Chondrocyte (in vitro differentiated cells): ENCODE measurements at regions not wholly inside any gene's neighbourhood (a gene's known extent, or its start where the extent isn't known, plus 50 kb on each side); places are given as distances from the start of the nearest gene placed in this dataset.
"Not testable (repeated sequence)": the region's sequence is repeated elsewhere in the genome, so short reads cannot be mapped to it uniquely, and the experiment has no call there.

Source experiments
- DNase-seq: peaks from one replicate; pipeline ENCODE4 v3.0.0; 2021; ENCODE audit warnings: mixed read lengths, low spot score
- H3K27ac Mint-ChIP-seq: one replicate; pipeline ENCODE4 v1.8.0; 2021; ENCODE audit warnings: mild to moderate bottlenecking, moderate library complexity, mixed read lengths; ENCODE audit not compliant: unreplicated experiment
- H3K27me3 Mint-ChIP-seq: 2 replicates; pipeline ENCODE4 v1.8.0; 2021; ENCODE audit warnings: low read depth, mixed read lengths
- H3K36me3 Mint-ChIP-seq: 2 replicates; pipeline ENCODE4 v1.8.0; 2021; ENCODE audit warnings: low read depth, mixed read lengths
- H3K4me1 Mint-ChIP-seq: 2 replicates; pipeline ENCODE4 v1.8.0; 2021; ENCODE audit warnings: low read depth, mild to moderate bottlenecking, mixed read lengths
- H3K4me3 Mint-ChIP-seq: one replicate; pipeline ENCODE4 v1.8.0; 2021; ENCODE audit warnings: mild to moderate bottlenecking, moderate library complexity, mixed read lengths; ENCODE audit not compliant: unreplicated experiment
- H3K9me3 Mint-ChIP-seq: 2 replicates; pipeline ENCODE4 v1.8.0; 2021; ENCODE audit warnings: low read depth, mixed read lengths
- CTCF ChIP-seq: fragments of 200-600 bp; sonication (generic); IDR thresholded peaks from 2 replicates; pipeline ENCODE4 v1.5.0; 2021; ENCODE audit warnings: antibody characterized with exemption, mild to moderate bottlenecking, moderate library complexity

GRCh38 chr1:103457886-103458455 lies 67.5 kb upstream of the RNPC3 start:
- H3K36me3 Mint-ChIP-seq: no peaks in the 10 kb centered on the region
- H3K4me1 Mint-ChIP-seq: peaks cover 25% of the 10 kb centered on the region
- no peak for DNase-seq
- H3K9me3 Mint-ChIP-seq: no peaks in the 10 kb centered on the region
- no peaks in the 10 kb centered on the region for H3K27me3 Mint-ChIP-seq
- no peak overlapping the region for H3K4me3 Mint-ChIP-seq
- peak overlapping the region; percentile 39 for H3K27ac Mint-ChIP-seq
- TF ChIP-seq CTCF: no peak

DNA sequence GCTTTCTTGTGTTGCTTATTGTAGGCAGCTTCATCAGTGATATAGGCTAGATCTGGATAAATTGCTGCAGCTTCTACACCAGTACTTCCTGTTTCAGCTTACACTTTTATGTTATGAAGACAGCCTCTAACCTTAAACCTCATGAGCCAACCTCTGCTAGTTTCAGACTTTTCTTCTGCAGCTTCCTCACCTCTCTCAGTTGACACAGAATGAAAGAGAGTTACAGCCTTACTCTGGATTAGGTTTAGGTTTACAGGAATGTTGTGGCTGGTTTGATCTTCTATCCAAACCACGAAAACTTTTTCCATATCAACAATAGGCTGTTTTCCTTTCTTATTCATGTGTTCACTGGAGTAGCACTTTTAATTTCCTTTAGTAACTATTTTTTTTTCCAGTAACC lies 76.9 kb upstream of the RNPC3 start:
- DNase-seq: no peak
- TF ChIP-seq CTCF: no peak
- Mint-ChIP-seq H3K4me3 (no peak overlapping the region), H3K9me3 (peaks cover 11% of the 10 kb centered on the region), H3K4me1 (peaks cover 7% of the 10 kb centered on the region), H3K36me3 (no peaks in the 10 kb centered on the region), H3K27me3 (no peaks in the 10 kb centered on the region), H3K27ac (no peak overlapping the region)

GRCh38 chr1:103447471-103447870 lies 78.0 kb upstream of the RNPC3 start:
- DNase-seq: no peak
- Mint-ChIP-seq H3K4me1 (peaks cover 7% of the 10 kb centered on the region), H3K36me3 (no peaks in the 10 kb centered on the region), H3K27me3 (no peaks in the 10 kb centered on the region), H3K27ac (no peak overlapping the region), H3K9me3 (peaks cover 11% of the 10 kb centered on the region), H3K4me3 (no peak overlapping the region)
- TF ChIP-seq CTCF: no peak

DNA sequence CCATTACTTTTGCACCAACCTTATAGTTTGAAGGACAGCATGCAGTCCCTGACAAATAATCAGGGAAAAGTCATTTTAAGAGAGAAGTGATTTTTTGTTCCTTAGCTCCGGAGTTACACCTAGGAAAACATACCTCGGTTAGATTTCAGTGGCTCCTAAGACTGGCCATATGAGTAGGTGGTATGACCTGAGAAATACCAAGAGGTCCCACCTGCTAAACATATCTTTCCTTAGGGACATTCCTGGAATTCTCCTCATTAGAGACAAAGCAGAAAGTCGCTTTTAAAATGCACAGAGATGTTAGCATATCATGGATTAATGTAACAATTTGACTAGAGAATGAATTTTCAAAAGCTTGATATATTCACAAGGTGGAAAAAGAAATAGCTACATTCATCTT lies 84.2 kb upstream of the RNPC3 start:
- H3K9me3 Mint-ChIP-seq: peaks cover 7% of the 10 kb centered on the region
- no peaks in the 10 kb centered on the region for H3K27me3 Mint-ChIP-seq
- DNase-seq: no peak
- H3K27ac Mint-ChIP-seq: no peak overlapping the region
- peaks cover 12% of the 10 kb centered on the region for H3K4me1 Mint-ChIP-seq
- TF ChIP-seq CTCF: no peak
- H3K36me3 Mint-ChIP-seq: no peaks in the 10 kb centered on the region
- no peak overlapping the region for H3K4me3 Mint-ChIP-seq

GRCh38 chr1:103436568-103437100 lies 88.9 kb upstream of the RNPC3 start:
- H3K27me3 Mint-ChIP-seq, H3K27ac Mint-ChIP-seq, DNase-seq, H3K9me3 Mint-ChIP-seq, H3K4me3 Mint-ChIP-seq, H3K36me3 Mint-ChIP-seq: not testable (repeated sequence)
- H3K4me1 Mint-ChIP-seq: peaks cover 12% of the 10 kb centered on the region

GRCh38 chr1:103435443-103435842 lies 90.1 kb upstream of the RNPC3 start:
- Mint-ChIP-seq H3K36me3 (no peaks in the 10 kb centered on the region), H3K27ac (no peak overlapping the region)

More at GRCh38 chr1:103435443-103435842, 90.1 kb upstream of the RNPC3 start:
- no peak for DNase-seq
- Mint-ChIP-seq H3K27me3 (no peaks in the 10 kb centered on the region), H3K4me1 (peaks cover 12% of the 10 kb centered on the region), H3K9me3 (no peaks in the 10 kb centered on the region), H3K4me3 (no peak overlapping the region)
- TF ChIP-seq CTCF: no peak
